Tongue (tissue), 1 donor: ENCODE measurements at regions not wholly inside any gene's neighbourhood (a gene's known extent, or its start where the extent isn't known, plus 50 kb on each side); places are given as distances from the start of the nearest gene placed in this dataset.

ENCODE experiments used
- DNase-seq: peaks from one replicate; pipeline ENCODE4 v3.0.0-alpha.2; 2015

- no peak for DNase-seq
Measured at GRCh38 chr2:41785251-41786022, 262.4 kb upstream of the PKDCC start.

DNA sequence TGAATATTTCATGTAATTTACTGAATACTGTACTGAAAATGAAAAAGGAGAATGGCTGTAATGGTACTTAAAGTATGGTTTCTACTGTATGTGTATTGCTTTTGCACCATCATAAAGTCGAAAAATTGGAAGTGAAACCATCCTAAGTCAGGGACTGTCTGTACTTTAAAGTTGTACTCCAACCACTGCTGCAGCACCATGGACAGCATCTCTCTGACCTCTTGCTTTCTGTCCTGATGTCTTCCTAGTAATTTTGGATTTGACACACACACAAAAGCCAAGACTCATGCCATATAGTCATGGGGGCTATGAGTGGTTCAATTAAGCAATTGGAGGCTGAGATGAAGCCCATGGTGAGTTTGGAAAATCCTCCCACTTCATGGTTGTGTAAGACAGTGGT lies 256.3 kb upstream of the PKDCC start:
- DNase-seq, result peak; percentile 69

GRCh38 chr2:41803361-41803760 lies 244.5 kb upstream of the PKDCC start:
- no peak for DNase-seq

GRCh38 chr2:41806286-41806685 lies 241.5 kb upstream of the PKDCC start:
- DNase-seq, result no peak

- no peak for DNase-seq
Measured at GRCh38 chr2:41821167-41821566, 226.7 kb upstream of the PKDCC start.

- DNase-seq, result no peak
Measured at GRCh38 chr2:41826921-41827320, 220.9 kb upstream of the PKDCC start.

- DNase-seq, result no peak
Measured at GRCh38 chr2:41827354-41827971, 220.4 kb upstream of the PKDCC start.

GRCh38 chr2:41828052-41828643 lies 219.7 kb upstream of the PKDCC start:
- no peak for DNase-seq

- no peak for DNase-seq
Measured at GRCh38 chr2:41829052-41829451, 218.8 kb upstream of the PKDCC start.

- DNase-seq, result no peak
Measured at GRCh38 chr2:41830600-41830999, 217.2 kb upstream of the PKDCC start.

GRCh38 chr2:41832218-41832617 lies 215.6 kb upstream of the PKDCC start:
- no peak for DNase-seq

GRCh38 chr2:41835401-41835800 lies 212.4 kb upstream of the PKDCC start:
- no peak for DNase-seq

DNA sequence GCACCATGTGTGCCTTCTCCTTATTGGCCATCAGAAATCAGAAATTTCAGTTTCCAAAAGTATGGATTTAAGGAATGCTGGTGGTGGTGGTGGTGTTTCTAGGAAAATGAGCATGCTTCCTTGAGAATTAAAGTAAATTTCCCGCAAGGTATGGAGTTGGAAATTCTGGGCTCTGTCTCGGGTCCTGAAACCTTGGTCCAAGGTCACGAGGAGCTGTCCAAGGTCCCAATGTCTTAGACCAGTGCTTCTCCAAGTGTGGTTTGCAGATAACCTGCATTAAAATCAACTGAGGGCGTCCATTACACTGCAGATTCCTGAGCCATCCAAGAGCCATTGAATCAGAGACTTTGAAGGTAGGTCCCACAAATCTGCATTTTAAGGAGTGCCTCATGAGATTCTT lies 210.9 kb upstream of the PKDCC start:
- DNase-seq, result peak; percentile 78

GRCh38 chr2:41837610-41838009 lies 210.2 kb upstream of the PKDCC start:
- no peak for DNase-seq

GRCh38 chr2:41840702-41841551 lies 206.9 kb upstream of the PKDCC start:
- peak; percentile 98 for DNase-seq

GRCh38 chr2:41846962-41847361 lies 200.9 kb upstream of the PKDCC start:
- no peak for DNase-seq

GRCh38 chr2:41847744-41848441 lies 199.9 kb upstream of the PKDCC start:
- DNase-seq, result no peak

DNA sequence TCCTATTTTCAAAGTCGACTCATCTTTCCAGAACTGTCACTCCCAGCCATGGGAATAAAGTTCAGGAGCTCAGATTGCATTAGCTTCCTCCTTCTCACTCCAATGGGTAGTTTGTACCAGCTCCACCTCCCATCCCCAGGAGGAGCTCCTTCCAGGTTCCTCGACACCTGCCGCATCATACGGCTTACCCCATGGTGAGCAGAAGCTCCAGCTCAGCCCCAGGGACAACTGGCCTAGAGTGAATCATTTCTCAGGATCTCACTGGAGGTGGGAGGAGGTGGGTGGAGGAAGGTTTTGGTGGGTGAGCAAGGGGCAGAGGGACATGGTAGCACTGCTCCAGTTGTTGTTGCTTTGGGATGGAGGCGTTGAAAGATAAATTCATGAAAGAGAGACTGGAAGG lies 196.3 kb upstream of the PKDCC start:
- DNase-seq, result no peak

DNA sequence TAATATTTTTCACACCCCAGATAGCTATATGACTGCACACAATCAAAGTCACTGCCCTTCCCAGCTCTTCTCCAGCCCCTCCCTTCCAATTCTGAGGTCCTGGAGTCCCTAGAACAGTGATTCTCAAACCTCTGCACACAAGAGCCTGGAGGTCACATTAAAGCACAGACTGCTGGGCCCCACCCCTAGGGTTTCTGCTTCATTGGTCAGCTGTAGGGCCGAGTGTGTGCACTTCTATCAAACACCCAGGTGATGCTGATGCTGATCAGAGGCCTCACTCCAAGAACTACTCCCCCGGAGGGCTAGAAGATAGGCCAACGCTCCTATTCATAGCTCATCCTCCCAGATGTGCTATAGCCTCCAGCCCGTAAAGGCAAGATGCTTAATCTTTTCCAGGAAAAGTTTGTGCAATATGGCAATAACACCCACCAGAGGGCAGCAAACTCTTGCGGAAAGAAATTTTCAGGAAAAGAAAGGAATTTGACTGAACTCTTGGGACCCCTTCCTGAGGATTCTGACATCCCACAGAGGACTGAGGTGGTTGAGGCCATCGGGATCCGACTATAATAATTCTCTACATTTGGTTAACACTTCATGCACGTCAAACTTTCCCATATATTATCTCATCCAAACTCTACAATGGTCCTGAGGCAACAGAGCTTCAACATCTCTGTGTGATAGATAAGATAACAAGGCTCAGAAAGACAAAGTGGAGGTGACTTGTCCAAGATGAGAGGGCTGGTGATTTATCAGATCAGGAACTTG lies 194.2 kb upstream of the PKDCC start:
- DNase-seq, result peak; percentile 84

DNA sequence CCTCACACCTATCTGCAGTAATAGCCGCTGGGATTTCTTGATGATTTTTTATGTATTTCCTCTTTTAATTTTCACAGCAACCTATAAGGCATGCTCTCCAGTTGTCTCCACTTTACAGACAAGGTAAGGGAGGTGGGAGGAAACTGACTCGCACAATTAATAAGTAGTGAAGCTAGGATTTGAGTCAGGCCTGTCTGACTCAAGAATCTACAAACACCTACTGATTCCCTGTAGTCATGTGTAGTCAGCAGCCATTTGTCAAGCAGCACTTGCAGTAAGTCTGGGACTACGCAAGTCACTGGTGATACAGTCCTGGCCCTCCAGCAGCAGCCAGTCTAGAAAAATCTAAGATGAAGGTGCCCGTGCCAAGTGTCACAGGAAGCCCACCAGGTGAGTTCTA lies 193.6 kb upstream of the PKDCC start:
- DNase-seq, result no peak

DNA sequence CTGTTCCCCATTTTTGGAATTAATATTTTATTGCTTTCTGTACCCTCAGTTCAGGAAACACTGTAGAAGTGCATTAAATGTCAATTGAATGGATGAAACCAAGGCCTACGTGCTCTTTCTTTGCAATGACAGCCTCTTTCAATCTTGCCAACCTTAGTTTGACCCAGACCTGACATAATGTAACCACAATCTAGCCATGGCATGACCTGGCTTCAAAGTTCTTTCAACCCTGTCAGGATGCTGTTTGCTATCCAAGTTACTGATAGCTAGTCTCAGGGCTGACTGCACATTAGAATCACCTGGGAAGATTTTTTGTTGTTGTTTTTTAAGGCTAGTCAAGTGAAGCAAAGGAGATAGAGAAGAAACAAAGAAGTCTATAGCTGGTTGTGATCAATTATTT lies 190.9 kb upstream of the PKDCC start:
- DNase-seq, result no peak
